ENCODE measurements at regions not wholly inside any gene's neighbourhood (a gene's known extent, or its start where the extent isn't known, plus 50 kb on each side); places are given as distances from the start of the nearest gene placed in this dataset.

DNA sequence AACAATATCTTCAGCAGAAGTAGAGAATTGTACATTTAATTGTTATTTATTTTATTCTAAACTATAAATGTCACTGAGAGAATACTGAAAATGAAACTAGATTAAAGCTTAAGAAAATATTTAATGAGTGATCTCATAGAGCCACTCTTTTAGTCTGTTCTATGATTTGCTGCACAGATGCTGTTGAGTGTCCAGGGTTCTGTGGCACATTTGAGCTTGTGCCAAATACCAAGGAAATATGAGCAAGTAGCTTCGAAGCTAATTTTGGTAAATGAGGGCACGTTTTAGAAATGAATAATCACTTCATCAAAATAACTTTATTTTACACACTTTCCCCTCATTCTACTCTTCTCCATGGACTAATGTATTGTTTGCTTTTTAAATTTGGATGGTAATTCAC, 53.6 kb upstream of the THRB start:
- no peak overlapping the region for H3K9ac ChIP-seq (replicated peaks in 1 of 4; ENCODE audit: extremely low read depth in 1 of 4, low read depth in 3 of 4, low read length in 3 of 4)
- FAIRE-seq, result no peak
- no peaks in the 10 kb centered on the region for H3K27me3 ChIP-seq (replicated peaks in 1 of 4; ENCODE audit: control insufficient read depth in 3 of 4, extremely low read depth in 1 of 4, insufficient read depth in 3 of 4, low read length in 3 of 4)
- no peak overlapping the region for H2BK5ac ChIP-seq (ENCODE audit: low read depth, low read length)
- H2BK120ac ChIP-seq (replicated peaks; ENCODE audit: low read depth, low read length), result no peak overlapping the region
- H3K4me3 ChIP-seq (ENCODE audit: extremely low read depth in 1 of 4, insufficient read depth in 2 of 4, low read depth in 3 of 4, low read length in 4 of 4), result no peak overlapping the region
- H3K79me2 ChIP-seq (ENCODE audit: control insufficient read depth in 1 of 2, insufficient read depth in 2 of 2, low read length in 2 of 2), result no peaks in the 10 kb centered on the region
- no peak overlapping the region for H4K8ac ChIP-seq (ENCODE audit: extremely low read depth, insufficient read depth, low read length)
- H3K18ac ChIP-seq (ENCODE audit: extremely low read depth, low read length), result no peak overlapping the region
- no peaks in the 10 kb centered on the region for H3K79me1 ChIP-seq (ENCODE audit: low read depth, low read length)
- H3K14ac ChIP-seq (ENCODE audit: insufficient read length), result no peak overlapping the region
- no peaks in the 10 kb centered on the region for H3K23me2 ChIP-seq (ENCODE audit: low read depth, low read length)
- TF ChIP-seq TEAD4 (IDR thresholded peaks at IDR 0.05; ENCODE audit: low read depth, low read length) (no peak), CHD2 (IDR thresholded peaks at IDR 0.05; ENCODE audit: low read length) (no peak), SP4 (IDR thresholded peaks at IDR 0.05; ENCODE audit: low read length) (no peak), YY1 (IDR thresholded peaks at IDR 0.05; ENCODE audit: low read depth, low read length) (no peak)
- H4K91ac ChIP-seq (replicated peaks; ENCODE audit: insufficient read length, low read length), result no peak overlapping the region
- POLR2A ChIA-PET (ENCODE audit: partially characterized antibody), result no interaction called here
- H2AFZ ChIP-seq (ENCODE audit: low read length), result no peak overlapping the region
- CTCF ChIA-PET (ENCODE audit: partially characterized antibody), result interaction anchor here (1.2 kb wide), 1 partner anchor 11 kb away, joined by 3 read pairs; no protein-coding TSS in a partner anchor
- H3K4me1 ChIP-seq (replicated peaks in 1 of 4; ENCODE audit: control insufficient read depth in 3 of 4, insufficient read depth in 4 of 4, low read length in 3 of 4), result no peaks in the 10 kb centered on the region
- 86% methylated on average over 2 of the region's 2 CpGs; no CpG with 5 or more reads in 1 of the 2 experiments for WGBS, 2 experiments (ENCODE audit: extremely low coverage in 1 of 2, insufficient coverage in 1 of 2, insufficient read length in 1 of 2, insufficient replicate concordance in 2 of 2, low coverage in 1 of 2, low lambda C conversion rate in 2 of 2, missing lambda C conversion rate in 1 of 2)
- H2BK20ac ChIP-seq (ENCODE audit: low read length), result no peak overlapping the region
- H4K5ac ChIP-seq (ENCODE audit: insufficient read length, low read depth, low read length), result no peak overlapping the region
- H3K36me3 ChIP-seq (ENCODE audit: control insufficient read depth in 2 of 4, insufficient read depth in 4 of 4, low read length in 3 of 4), result no peaks in the 10 kb centered on the region
- H2BK15ac ChIP-seq (ENCODE audit: low read length), result no peak overlapping the region
- no peak overlapping the region for H2AK5ac ChIP-seq (ENCODE audit: low read depth, low read length)
- H4K20me1 ChIP-seq (replicated peaks in 1 of 2; ENCODE audit: control insufficient read depth in 1 of 2, insufficient read depth in 2 of 2, low read length in 2 of 2), result no peaks in the 10 kb centered on the region
- no peak overlapping the region for H3K4me2 ChIP-seq (ENCODE audit: insufficient read depth in 1 of 2, low read depth in 2 of 2, low read length in 2 of 2)
- H3K23ac ChIP-seq (ENCODE audit: insufficient read length), result no peak overlapping the region
- no peak overlapping the region for H3K4ac ChIP-seq (replicated peaks; ENCODE audit: insufficient read length, low read depth, low read length)
- H3K9me3 ChIP-seq (ENCODE audit: insufficient read depth in 2 of 2, low read depth in 1 of 2, low read length in 1 of 2), result no peaks in the 10 kb centered on the region
- no peak overlapping the region for H2BK12ac ChIP-seq (ENCODE audit: low read depth, low read length)
- no peak overlapping the region for H3K56ac ChIP-seq (replicated peaks; ENCODE audit: insufficient read length, low read depth, low read length)
- H3K27ac ChIP-seq (ENCODE audit: low read depth, low read length), result no peak overlapping the region
- DNase-seq (ENCODE audit: low read depth in 1 of 2, low spot score in 2 of 2), result no peak

All from H1 (cell line).